NCI-H226 (cell line): ENCODE measurements at regions not wholly inside any gene's neighbourhood (a gene's known extent, or its start where the extent isn't known, plus 50 kb on each side); places are given as distances from the start of the nearest gene placed in this dataset.

ENCODE experiments used
- DNase-seq: peaks from one replicate; pipeline ENCODE4 v3.0.0-alpha.2; 2015

DNA sequence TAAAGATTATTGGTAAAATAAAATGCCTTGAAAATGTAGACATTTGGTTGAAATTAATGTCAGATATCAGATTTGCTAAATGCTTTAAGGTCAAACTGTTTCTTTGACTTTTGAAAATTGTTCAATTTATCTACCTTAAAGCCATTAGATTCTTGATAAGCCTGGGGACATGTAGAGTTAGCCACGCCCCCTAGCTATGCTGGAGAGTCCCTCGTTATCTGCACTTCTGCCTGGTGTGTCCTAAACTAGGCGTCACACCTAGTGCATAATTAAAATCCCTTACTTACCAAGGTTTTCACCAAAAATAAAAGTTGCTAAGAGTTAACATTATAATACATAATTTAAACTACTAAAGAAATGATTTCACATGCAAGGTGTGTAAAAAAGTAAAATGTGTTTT, 79.5 kb downstream of the EGLN3 start:
- no peak for DNase-seq

DNA sequence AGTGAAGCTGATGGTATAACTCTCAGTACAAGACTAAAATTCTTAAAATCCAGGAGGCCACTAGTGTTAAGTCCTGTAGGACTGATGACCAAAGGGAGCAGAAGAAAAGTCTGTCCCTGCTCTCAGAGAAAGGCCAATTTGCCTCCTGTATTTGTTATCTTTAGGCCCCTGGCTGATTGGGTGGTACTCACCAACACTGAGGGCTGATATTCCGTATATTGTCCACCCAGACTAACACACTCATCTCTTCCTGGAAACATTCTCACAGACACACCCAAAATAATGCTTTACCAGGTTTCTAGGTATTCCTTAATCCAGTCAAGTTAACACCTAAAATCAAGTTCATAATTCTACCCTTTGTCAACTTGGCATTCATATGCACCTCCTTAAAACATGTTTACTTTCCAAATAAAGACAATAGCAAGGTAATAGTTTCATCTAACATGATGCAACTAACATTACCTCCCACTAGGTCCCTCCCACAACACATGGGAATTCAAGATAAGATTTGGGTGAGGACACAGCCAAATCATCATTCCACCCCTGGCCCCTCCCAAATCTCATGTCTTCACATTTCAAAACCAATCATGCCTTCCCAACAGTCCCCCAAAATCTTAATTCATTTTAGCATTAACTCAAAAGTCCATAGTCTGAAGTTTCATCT, 84.3 kb downstream of the EGLN3 start:
- DNase-seq, result no peak

DNA sequence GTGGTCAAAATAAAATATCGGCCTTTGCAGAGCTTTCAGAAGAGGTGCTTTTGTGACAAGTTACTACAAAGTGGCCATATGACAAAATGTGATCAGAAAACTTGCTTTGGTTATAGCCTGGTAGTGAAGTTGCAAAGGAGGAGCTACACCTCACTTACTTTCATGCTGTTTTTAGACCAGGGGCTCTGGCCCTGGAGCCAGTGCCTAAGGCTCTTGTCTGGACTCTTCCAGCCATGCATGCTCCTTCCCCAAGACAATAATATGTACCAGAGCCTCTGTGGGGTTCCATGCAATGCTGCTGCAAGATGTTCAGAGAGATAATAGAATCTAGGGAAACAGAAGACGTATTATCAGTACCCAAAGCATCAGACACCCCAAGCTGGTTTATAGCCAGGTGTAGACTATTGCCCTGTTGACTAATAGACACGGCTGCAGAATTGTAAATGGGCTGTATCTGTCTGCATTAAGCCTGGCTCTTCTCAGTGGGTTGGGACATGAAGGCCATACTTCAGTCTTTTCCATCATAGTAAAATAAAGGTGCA, 88.5 kb downstream of the EGLN3 start:
- no peak for DNase-seq

DNA sequence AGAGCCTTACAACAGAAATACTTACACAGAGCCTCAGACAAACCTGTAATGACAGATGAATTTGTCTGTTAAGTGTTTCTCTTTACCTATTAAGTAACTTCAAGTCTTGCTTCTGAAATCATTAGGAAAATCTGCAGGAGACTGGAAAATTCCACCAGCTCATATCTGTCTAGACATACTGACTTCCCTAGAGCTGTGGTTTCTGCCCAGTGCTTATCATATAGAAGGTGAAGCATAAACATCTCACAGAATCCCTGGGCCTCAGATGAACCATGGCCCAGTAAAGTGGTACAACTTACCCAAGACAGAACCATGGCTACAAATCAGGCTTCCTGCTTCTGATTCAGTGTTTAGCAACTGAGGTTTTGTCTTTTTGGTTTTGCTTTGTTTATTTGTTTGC, 91.6 kb downstream of the EGLN3 start:
- peak; percentile 56 for DNase-seq

DNA sequence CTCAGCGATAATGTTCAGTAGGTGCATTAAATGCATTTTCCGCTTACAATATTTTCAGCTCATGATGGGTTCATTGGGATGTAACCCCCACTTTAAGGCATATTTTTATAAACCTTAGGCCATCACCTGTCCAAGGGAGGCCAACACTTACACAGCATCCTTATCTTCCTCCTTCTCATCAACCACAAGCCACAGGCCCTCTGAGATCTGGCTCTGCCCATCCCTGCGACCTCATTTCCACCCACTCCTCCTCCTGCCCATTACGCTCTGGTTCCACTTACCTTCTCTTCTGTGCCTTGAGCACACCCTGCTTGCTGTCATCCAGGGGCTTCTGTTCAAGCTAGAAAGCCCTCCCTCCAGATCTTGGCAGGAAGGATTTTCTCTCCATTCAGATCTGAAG, 93.2 kb downstream of the EGLN3 start:
- DNase-seq, result no peak

DNA sequence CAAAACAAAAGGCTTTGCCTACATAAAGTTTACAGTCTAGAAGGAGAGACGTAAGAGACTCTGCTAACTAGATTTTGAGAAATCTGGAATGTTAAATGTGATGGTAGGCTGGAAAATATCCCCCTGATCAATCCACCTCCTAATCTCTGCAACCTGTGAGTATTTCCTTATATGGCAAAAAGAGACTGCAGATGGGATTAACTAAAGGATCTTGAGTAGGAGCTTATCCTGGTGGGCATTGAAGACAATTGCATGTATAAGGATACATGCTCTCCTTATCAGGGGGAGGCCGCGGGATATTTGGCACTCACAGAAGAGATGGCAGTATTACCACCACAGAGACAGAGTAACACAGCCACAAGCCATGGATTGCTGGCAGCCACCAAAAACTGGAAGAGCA, 95.2 kb downstream of the EGLN3 start:
- no peak for DNase-seq
